ENCODE measurements at regions not wholly inside any gene's neighbourhood (a gene's known extent, or its start where the extent isn't known, plus 50 kb on each side); places are given as distances from the start of the nearest gene placed in this dataset.

GRCh38 chr12:126960221-126960620 is 1306.7 kb upstream of the TMEM132C start:
- CTCF ChIA-PET (ENCODE audit: unreplicated experiment) = no interaction called here
- no peaks in the 10 kb centered on the region for H3K9me2 ChIP-seq (ENCODE audit: insufficient read depth, low read length)
- H3K4me2 ChIP-seq (ENCODE audit: low read length) = no peak overlapping the region
- H3K4me3 ChIP-seq (ENCODE audit: low read depth, low read length, poor library complexity, severe bottlenecking) = no peak overlapping the region
- BruUV-seq (replicated peaks) = no TSS peak
- DNase-seq (ENCODE audit: low spot score) = no peak
- intact Hi-C loops (cut with micrococcal nuclease; ENCODE audit: unreplicated experiment) = no loop called here
- H3K27ac ChIP-seq (ENCODE audit: low read depth, low read length, poor library complexity, severe bottlenecking) = no peak overlapping the region
- TF ChIP-seq CTCF (conservative IDR thresholded peaks at IDR 0.05; ENCODE audit: low read length) (no peak), EZH2phosphoT487 (IDR thresholded peaks at IDR 0.05; ENCODE audit: borderline replicate concordance, low read depth, low read length) (no peak)
- H3K9me3 ChIP-seq (ENCODE audit: low read length) = no peaks in the 10 kb centered on the region
- no peak overlapping the region for H2AFZ ChIP-seq (ENCODE audit: low read length)
- H3K36me3 ChIP-seq (ENCODE audit: insufficient read depth, low read length) = no peaks in the 10 kb centered on the region
- no peaks in the 10 kb centered on the region for H3K4me1 ChIP-seq (ENCODE audit: insufficient read depth, low read length, poor library complexity, severe bottlenecking)
- H4K20me1 ChIP-seq (ENCODE audit: insufficient read depth, low read length) = no peaks in the 10 kb centered on the region
- POLR2A ChIA-PET = no interaction called here
- no peaks in the 10 kb centered on the region for H3K79me2 ChIP-seq (ENCODE audit: insufficient read depth, low read depth, low read length)

GRCh38 chr12:126960709-126961108 is 1306.3 kb upstream of the TMEM132C start:
- ChIA-PET CTCF (ENCODE audit: unreplicated experiment) (no interaction called here), POLR2A (no interaction called here)
- intact Hi-C loops (cut with micrococcal nuclease; ENCODE audit: unreplicated experiment) = no loop called here

GRCh38 chr12:126963825-126964224 is 1303.1 kb upstream of the TMEM132C start:
- no peak for TF ChIP-seq EZH2phosphoT487 (IDR thresholded peaks at IDR 0.05; ENCODE audit: borderline replicate concordance, low read depth, low read length)
- TF ChIP-seq CTCF (conservative IDR thresholded peaks at IDR 0.05; ENCODE audit: low read length) = no peak
- Histone ChIP-seq H3K4me3 (ENCODE audit: low read depth, low read length, poor library complexity, severe bottlenecking) (no peak overlapping the region), H2AFZ (ENCODE audit: low read length) (no peak overlapping the region), H3K4me1 (ENCODE audit: insufficient read depth, low read length, poor library complexity, severe bottlenecking) (no peaks in the 10 kb centered on the region), H3K9me3 (ENCODE audit: low read length) (no peaks in the 10 kb centered on the region), H3K36me3 (ENCODE audit: insufficient read depth, low read length) (no peaks in the 10 kb centered on the region), H4K20me1 (ENCODE audit: insufficient read depth, low read length) (no peaks in the 10 kb centered on the region), H3K79me2 (ENCODE audit: insufficient read depth, low read depth, low read length) (no peaks in the 10 kb centered on the region), H3K4me2 (ENCODE audit: low read length) (no peak overlapping the region), H3K9me2 (ENCODE audit: insufficient read depth, low read length) (no peaks in the 10 kb centered on the region), H3K27ac (ENCODE audit: low read depth, low read length, poor library complexity, severe bottlenecking) (no peak overlapping the region)
- no peak for DNase-seq (ENCODE audit: low spot score)
- intact Hi-C loops (cut with micrococcal nuclease; ENCODE audit: unreplicated experiment) = no loop called here
- CTCF ChIA-PET (ENCODE audit: unreplicated experiment) = no interaction called here
- POLR2A ChIA-PET = no interaction called here
- BruUV-seq (replicated peaks) = no TSS peak

More at GRCh38 chr12:126960709-126961108, 1306.3 kb upstream of the TMEM132C start:
- no TSS peak for BruUV-seq (replicated peaks)
- Histone ChIP-seq H2AFZ (ENCODE audit: low read length) (no peak overlapping the region), H3K36me3 (ENCODE audit: insufficient read depth, low read length) (no peaks in the 10 kb centered on the region), H3K9me2 (ENCODE audit: insufficient read depth, low read length) (no peaks in the 10 kb centered on the region), H3K9me3 (ENCODE audit: low read length) (no peaks in the 10 kb centered on the region), H3K27ac (ENCODE audit: low read depth, low read length, poor library complexity, severe bottlenecking) (no peak overlapping the region), H3K4me2 (ENCODE audit: low read length) (no peak overlapping the region), H3K4me1 (ENCODE audit: insufficient read depth, low read length, poor library complexity, severe bottlenecking) (no peaks in the 10 kb centered on the region), H3K4me3 (ENCODE audit: low read depth, low read length, poor library complexity, severe bottlenecking) (no peak overlapping the region), H3K79me2 (ENCODE audit: insufficient read depth, low read depth, low read length) (no peaks in the 10 kb centered on the region), H4K20me1 (ENCODE audit: insufficient read depth, low read length) (no peaks in the 10 kb centered on the region)
- no peak for DNase-seq (ENCODE audit: low spot score)
- no peak for TF ChIP-seq CTCF (conservative IDR thresholded peaks at IDR 0.05; ENCODE audit: low read length)
- no peak for TF ChIP-seq EZH2phosphoT487 (IDR thresholded peaks at IDR 0.05; ENCODE audit: borderline replicate concordance, low read depth, low read length)
